ENCODE measurements at regions not wholly inside any gene's neighbourhood (a gene's known extent, or its start where the extent isn't known, plus 50 kb on each side); places are given as distances from the start of the nearest gene placed in this dataset.

GRCh38 chr2:71938108-71938507, 209.6 kb downstream of the CYP26B1 start:
- TF ChIP-seq, protein P1, sequence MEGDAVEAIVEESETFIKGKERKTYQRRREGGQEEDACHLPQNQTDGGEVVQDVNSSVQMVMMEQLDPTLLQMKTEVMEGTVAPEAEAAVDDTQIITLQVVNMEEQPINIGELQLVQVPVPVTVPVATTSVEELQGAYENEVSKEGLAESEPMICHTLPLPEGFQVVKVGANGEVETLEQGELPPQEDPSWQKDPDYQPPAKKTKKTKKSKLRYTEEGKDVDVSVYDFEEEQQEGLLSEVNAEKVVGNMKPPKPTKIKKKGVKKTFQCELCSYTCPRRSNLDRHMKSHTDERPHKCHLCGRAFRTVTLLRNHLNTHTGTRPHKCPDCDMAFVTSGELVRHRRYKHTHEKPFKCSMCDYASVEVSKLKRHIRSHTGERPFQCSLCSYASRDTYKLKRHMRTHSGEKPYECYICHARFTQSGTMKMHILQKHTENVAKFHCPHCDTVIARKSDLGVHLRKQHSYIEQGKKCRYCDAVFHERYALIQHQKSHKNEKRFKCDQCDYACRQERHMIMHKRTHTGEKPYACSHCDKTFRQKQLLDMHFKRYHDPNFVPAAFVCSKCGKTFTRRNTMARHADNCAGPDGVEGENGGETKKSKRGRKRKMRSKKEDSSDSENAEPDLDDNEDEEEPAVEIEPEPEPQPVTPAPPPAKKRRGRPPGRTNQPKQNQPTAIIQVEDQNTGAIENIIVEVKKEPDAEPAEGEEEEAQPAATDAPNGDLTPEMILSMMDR (IDR thresholded peaks at IDR 0.05): no peak
- DNase-seq (ENCODE audit: low spot score) (no peak), ATAC-seq (ENCODE audit: low FRiP score) (no peak)

GRCh38 chr2:71937396-71937795, 210.3 kb downstream of the CYP26B1 start:
- ATAC-seq (ENCODE audit: low FRiP score) (no peak), DNase-seq (ENCODE audit: low spot score) (no peak)
- TF ChIP-seq, protein P1 (IDR thresholded peaks at IDR 0.05): no peak

DNA sequence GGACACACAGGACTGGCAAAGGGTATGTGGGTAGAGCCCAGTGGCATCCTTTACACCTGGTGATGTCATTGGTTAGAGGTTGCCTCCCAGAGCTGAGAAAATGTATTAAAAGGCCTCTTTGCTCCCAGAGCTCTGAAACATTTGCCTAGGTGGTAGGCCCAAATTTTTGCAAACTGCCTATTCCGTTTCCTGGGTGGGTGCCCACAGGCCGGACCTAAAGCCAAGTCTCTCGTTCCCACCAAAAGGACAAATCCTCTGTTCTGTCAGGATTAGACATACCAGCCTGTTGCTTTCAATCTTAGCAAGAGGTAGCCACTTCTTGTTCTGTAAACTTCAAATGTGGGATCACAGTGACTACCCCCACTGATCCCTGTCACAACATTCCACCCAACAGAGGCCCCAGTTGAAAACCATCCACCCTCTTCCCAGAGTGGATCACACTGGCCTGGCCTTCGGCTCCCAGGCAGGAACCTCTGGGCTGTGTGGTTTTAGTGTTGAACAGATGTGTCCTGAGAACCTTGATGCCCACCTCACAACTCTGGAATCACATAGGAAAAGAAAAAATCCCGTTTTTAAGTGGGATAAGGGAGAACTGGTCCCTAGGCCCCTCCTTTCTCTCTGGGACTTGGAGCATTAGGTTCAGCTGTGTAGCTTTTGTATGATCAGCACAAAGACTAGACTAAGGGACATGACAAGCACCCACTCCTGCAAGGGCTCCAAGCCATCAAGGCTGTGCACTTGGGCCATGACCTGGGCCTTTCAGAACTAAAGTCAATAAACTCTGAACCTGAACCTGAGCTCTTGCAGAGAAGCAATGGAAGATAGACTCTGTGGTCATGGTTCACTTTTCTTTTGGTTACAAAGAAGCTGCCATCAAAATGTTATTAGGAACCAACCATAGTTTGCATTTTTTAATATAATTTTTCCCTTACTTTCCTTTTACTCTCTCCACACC, 211.3 kb downstream of the CYP26B1 start:
- DNase-seq (ENCODE audit: low spot score) (no peak), ATAC-seq (ENCODE audit: low FRiP score) (no peak)
- TF ChIP-seq, protein P1 (IDR thresholded peaks at IDR 0.05): no peak

GRCh38 chr2:71935262-71935848, 212.3 kb downstream of the CYP26B1 start:
- TF ChIP-seq, protein P1 (IDR thresholded peaks at IDR 0.05): no peak
- peak; percentile 39 for ATAC-seq (ENCODE audit: low FRiP score)
- DNase-seq (ENCODE audit: low spot score): no peak

DNA sequence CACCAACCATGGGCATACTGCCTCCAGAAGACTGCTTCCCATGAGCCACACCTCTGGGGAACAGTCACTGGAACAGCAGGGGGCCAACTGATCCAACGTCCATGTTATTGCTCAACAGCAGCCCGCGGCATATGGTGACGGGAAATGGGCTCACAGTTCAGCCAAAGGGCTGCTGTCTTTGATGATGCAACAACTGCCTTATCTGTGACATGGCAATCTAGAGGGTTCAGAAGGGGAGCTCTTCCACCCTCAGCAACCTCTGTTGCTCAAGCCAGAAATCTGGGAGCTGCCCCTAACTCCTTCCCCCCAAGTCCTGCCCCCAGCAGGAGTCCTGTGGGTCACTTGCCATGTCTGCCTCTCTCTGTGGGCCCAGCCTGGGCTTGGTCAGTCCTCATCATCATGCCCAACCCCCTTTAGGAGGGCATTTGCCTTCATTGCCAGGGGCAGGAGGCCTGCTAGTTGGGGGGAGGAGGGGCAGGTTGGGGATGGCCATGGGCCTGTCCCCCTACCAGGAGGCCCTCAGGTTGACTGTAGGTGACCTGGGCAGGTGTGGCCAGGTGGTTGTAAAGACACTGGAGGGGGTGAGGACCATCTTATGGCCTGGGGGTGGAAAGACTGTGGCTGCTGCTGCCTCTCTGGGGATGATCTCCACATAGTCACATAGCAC, 212.9 kb downstream of the CYP26B1 start:
- peak; percentile 48 for ATAC-seq (ENCODE audit: low FRiP score)
- TF ChIP-seq, protein P1 (IDR thresholded peaks at IDR 0.05): no peak
- DNase-seq (ENCODE audit: low spot score): no peak

DNA sequence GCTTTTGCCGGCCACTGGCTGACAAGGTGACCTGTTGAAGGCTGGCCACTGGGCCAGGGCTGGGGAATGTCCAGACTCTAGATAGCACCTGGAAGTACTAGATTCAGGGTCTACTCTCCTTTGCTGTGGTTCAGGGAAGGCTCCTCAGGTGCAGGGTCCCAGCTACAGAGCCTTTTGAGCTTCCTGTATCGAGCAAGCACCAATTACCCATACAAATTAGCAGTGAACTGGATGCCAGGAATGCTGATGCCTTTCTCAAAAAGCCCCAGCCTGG, 213.4 kb downstream of the CYP26B1 start:
- no peak for ATAC-seq (ENCODE audit: low FRiP score)
- TF ChIP-seq, protein P1 (IDR thresholded peaks at IDR 0.05): no peak
- DNase-seq (ENCODE audit: low spot score): no peak

Data from omental fat pad (tissue), 3 donors.